ENCODE measurements at regions not wholly inside any gene's neighbourhood (a gene's known extent, or its start where the extent isn't known, plus 50 kb on each side); places are given as distances from the start of the nearest gene placed in this dataset.

GRCh38 chr4:166682200-166682599, 552.1 kb downstream of the SPOCK3 start:
- TF ChIP-seq TAF1 (conservative IDR thresholded peaks at IDR 0.05) = no peak
- TF ChIP-seq ZBTB33 (IDR thresholded peaks at IDR 0.05) = no peak
- TF ChIP-seq CTCF (IDR thresholded peaks at IDR 0.05; ENCODE audit: low read depth, low read length, missing input control) = no peak
- no peak for TF ChIP-seq RAD21 (IDR thresholded peaks at IDR 0.05)

Data from liver (tissue), 3 donors.